H1 (cell line): ENCODE measurements at regions not wholly inside any gene's neighbourhood (a gene's known extent, or its start where the extent isn't known, plus 50 kb on each side); places are given as distances from the start of the nearest gene placed in this dataset.

ENCODE experiments used
- CBX8 ChIP-seq: fragments of 300-800, 300-1000 bp; sonication (generic); IDR thresholded peaks from 2 replicates; pipeline ENCODE4 v1.7.1; 2016; ENCODE audit warnings: low read depth, low read length, borderline replicate concordance
- CHD7 ChIP-seq: fragments of 300-600 bp; sonication (generic); IDR thresholded peaks from 2 replicates; pipeline ENCODE4 v1.7.1; 2012; ENCODE audit warnings: low read length, moderate library complexity, mild to moderate bottlenecking, inconsistent platforms; ENCODE audit not compliant: insufficient replicate concordance
- HDAC6 ChIP-seq: IDR thresholded peaks from one replicate; pipeline ENCODE4 v1.7.1; 2012; ENCODE audit warnings: low read depth, mild to moderate bottlenecking, inconsistent platforms, low read length, moderate library complexity

- TF ChIP-seq CHD7: no peak
- no peak for TF ChIP-seq HDAC6
- no peak for TF ChIP-seq CBX8
Observed at GRCh38 chr9:23590276-23591000, 235.6 kb downstream of the ELAVL2 start (continued).
